K562 (cell line): ENCODE measurements at regions not wholly inside any gene's neighbourhood (a gene's known extent, or its start where the extent isn't known, plus 50 kb on each side); places are given as distances from the start of the nearest gene placed in this dataset.

Experiments used
- BACH1 ChIP-seq: fragments of 200-800 bp; sonication (Bioruptor generic); IDR thresholded peaks from 2 replicates; pipeline ENCODE4 v1.6.1; 2016; ENCODE audit warnings: missing genetic modification characterization, missing compliant biosample characterization
- EP300 ChIP-seq: IDR thresholded peaks from 2 replicates; pipeline ENCODE4 v1.6.1; 2012; ENCODE audit warnings: low read length, improper control_type of control experiment
- EZH2 ChIP-seq: IDR thresholded peaks from 2 replicates; pipeline ENCODE4 v1.6.1; 2012; ENCODE audit warnings: low read depth, mild to moderate bottlenecking, inconsistent platforms, low read length, borderline replicate concordance
- KDM1A ChIP-seq, 2 experiments: fragments of 450-650 bp; IDR thresholded peaks; 2 replicates each; pipeline ENCODE4 v1.6.1; 2016; ENCODE audit warnings: mild to moderate bottlenecking in 2 of 2
- POLR2A ChIP-seq: fragments of 450-650 bp; conservative IDR thresholded peaks from 2 replicates; pipeline ENCODE4 v1.6.1; 2016
- SIN3B ChIP-seq: fragments of 450-650 bp; IDR thresholded peaks from 2 replicates; pipeline ENCODE4 v1.6.1; 2017; ENCODE audit warnings: low read depth, mild to moderate bottlenecking, moderate library complexity
- TAF1 ChIP-seq: IDR thresholded peaks from 2 replicates; pipeline ENCODE4 v1.6.1; 2011; ENCODE audit warnings: mild to moderate bottlenecking, low read length, moderate library complexity; ENCODE audit not compliant: insufficient read depth, control insufficient read depth, severe bottlenecking; ENCODE audit errors: extremely low read depth
- TF ChIP-seq, protein P1 (sequence below), 3 experiments: IDR thresholded peaks in 2 of 3; conservative IDR thresholded peaks in 1 of 3; 2 replicates each; pipeline ENCODE4 v1.5.1; 2011 to 2012; ENCODE audit warnings: low read length in 3 of 3, mild to moderate bottlenecking in 3 of 3, control low read depth in 2 of 3, improper control_type of control experiment in 1 of 3, inconsistent platforms in 1 of 3, low read depth in 1 of 3, mixed read lengths in 1 of 3, moderate library complexity in 1 of 3; ENCODE audit not compliant: insufficient read depth in 2 of 3
- TF ChIP-seq, protein P2 (sequence below): sonication (generic); formaldehyde crosslinking; IDR thresholded peaks from 2 replicates; pipeline ENCODE4 v1.8.1; 2022; ENCODE audit warnings: missing genetic modification reagents

DNA sequence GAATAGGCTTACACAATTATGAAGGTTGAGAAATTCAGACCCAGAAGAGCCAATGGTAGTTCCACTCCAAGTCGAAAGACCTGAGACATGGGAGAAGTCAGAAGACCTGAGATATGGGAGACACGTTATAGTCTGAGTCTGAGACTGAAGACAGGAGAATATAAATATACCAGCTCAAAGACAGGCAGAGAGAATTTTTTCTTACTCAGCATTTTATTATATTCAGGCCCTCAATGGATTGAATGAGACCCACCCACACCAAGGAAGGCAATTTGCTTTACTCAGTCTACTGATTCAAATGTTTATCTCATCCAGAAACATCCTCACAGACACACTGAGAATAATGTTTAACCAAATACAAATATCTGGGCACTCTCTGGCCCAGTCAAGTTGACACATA is 693.5 kb downstream of the HDGFL1 start:
- TF ChIP-seq KDM1A (IDR thresholded peaks at IDR 0.05), result no peak
- TF ChIP-seq POLR2A, result no peak
- TF ChIP-seq BACH1 (tag), result no peak
- TF ChIP-seq EP300, result no peak
- TF ChIP-seq, protein P1, sequence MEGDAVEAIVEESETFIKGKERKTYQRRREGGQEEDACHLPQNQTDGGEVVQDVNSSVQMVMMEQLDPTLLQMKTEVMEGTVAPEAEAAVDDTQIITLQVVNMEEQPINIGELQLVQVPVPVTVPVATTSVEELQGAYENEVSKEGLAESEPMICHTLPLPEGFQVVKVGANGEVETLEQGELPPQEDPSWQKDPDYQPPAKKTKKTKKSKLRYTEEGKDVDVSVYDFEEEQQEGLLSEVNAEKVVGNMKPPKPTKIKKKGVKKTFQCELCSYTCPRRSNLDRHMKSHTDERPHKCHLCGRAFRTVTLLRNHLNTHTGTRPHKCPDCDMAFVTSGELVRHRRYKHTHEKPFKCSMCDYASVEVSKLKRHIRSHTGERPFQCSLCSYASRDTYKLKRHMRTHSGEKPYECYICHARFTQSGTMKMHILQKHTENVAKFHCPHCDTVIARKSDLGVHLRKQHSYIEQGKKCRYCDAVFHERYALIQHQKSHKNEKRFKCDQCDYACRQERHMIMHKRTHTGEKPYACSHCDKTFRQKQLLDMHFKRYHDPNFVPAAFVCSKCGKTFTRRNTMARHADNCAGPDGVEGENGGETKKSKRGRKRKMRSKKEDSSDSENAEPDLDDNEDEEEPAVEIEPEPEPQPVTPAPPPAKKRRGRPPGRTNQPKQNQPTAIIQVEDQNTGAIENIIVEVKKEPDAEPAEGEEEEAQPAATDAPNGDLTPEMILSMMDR (IDR thresholded peaks at IDR 0.05 in 2 of 3, conservative IDR thresholded peaks at IDR 0.05 in 1 of 3; ENCODE audit: insufficient read depth in 2 of 3, low read depth in 1 of 3, low read length in 3 of 3), result no peak
- TF ChIP-seq, protein P2, sequence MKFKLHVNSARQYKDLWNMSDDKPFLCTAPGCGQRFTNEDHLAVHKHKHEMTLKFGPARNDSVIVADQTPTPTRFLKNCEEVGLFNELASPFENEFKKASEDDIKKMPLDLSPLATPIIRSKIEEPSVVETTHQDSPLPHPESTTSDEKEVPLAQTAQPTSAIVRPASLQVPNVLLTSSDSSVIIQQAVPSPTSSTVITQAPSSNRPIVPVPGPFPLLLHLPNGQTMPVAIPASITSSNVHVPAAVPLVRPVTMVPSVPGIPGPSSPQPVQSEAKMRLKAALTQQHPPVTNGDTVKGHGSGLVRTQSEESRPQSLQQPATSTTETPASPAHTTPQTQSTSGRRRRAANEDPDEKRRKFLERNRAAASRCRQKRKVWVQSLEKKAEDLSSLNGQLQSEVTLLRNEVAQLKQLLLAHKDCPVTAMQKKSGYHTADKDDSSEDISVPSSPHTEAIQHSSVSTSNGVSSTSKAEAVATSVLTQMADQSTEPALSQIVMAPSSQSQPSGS (CRISPR knock-in tag), result no peak
- TF ChIP-seq SIN3B, result no peak
- TF ChIP-seq TAF1, result no peak
- TF ChIP-seq EZH2, result no peak
